ENCODE measurements at regions not wholly inside any gene's neighbourhood (a gene's known extent, or its start where the extent isn't known, plus 50 kb on each side); places are given as distances from the start of the nearest gene placed in this dataset.

- peak; percentile 5 for DNase-seq (ENCODE audit: low read depth)
These were observed 59.4 kb upstream of the FRMD4A start for GRCh38 chr10:14389981-14390590.

- peak; percentile 13 for DNase-seq (ENCODE audit: low read depth)
These were observed 55.2 kb upstream of the FRMD4A start for GRCh38 chr10:14385596-14386593.

DNA sequence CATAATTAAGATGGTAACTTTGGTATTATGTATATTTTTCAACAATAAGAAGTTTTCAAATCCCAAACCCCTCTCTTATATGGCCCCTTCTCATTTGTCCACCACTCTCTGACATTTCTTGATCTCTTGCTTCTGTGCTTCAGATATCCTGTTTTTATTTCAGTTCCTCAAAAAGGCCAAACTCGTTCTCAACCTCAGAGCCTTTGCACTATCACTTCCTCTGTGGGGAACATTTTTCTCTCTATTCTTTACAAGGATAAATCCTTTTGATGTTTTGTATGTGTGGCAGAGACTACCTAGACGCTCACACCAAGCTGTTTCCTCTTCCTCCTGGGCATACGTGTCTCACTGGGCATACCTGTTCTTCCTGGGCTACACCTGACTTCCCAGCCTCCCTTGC, 54.2 kb upstream of the FRMD4A start:
- no peak for DNase-seq (ENCODE audit: low read depth)

GRCh38 chr10:14384116-14384730, 53.5 kb upstream of the FRMD4A start:
- DNase-seq (ENCODE audit: low read depth), result no peak

DNA sequence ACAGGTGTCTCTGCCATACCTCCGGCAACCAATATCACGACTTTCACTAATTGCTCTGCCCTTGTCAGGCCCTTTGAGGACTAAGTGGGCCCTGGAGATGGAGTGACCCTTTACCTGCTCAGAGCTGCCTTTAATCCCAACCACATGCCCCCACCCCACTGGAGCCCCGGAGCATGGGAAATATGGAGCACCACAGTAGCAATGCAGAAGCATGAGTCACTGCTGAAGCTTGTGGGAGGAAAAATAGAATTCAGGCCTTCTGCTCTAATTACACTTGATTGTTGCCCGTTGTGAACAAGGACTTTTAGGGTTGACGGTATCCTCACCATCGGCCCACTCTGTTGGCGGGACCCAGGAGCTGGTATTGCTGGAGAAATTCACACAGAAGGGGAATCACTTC, 52.5 kb upstream of the FRMD4A start:
- DNase-seq (ENCODE audit: low read depth), result no peak

- DNase-seq (ENCODE audit: low read depth), result no peak
These were observed 51.8 kb upstream of the FRMD4A start for GRCh38 chr10:14382531-14382930.

DNA sequence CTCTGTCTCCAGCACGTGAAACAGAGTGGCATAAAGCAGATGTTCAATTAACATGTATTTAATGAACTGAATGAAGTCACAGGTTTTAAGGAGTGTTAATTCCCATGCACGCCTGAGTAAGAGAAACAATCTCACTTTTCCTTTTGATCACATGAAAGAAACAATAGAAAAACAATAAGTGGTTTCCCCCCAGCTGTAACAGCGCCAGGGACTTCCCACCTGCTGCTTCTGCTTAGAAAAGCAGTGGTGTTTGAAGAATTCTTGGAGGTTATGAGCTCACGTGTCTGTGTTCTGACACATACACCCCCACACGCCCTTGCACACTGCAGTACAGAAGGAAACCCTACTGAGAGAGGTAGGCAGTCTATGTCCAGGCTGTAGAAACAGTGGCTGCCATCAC, 51.3 kb upstream of the FRMD4A start:
- DNase-seq (ENCODE audit: low read depth), result no peak

GRCh38 chr10:14381475-14381874, 50.8 kb upstream of the FRMD4A start:
- no peak for DNase-seq (ENCODE audit: low read depth)

DNA sequence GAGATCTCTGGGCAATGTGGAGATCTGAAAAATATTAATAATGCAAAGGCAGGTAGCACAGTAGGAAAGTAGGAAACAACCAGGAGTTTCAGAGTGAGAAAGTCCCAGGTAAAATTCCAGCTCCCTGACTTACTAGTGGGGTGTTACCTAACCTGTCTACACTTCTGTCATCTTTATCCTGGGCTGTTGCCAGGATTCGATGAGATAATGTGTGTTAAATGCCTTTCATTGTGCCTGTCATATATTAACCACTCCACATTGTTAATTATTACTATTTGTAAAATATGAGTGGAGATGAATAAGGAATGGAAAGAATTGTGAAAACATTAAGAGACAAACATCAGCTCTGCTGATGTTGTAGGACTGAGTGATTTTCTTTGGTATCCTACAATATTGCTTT, 50.0 kb upstream of the FRMD4A start:
- DNase-seq (ENCODE audit: low read depth), result no peak
